Activated gamma-delta T cell treated with anti-CD3 and anti-CD28 coated beads, Interleukin-2, amount 50 U/mL, for 16 hours (primary cell): ENCODE measurements at regions not wholly inside any gene's neighbourhood (a gene's known extent, or its start where the extent isn't known, plus 50 kb on each side); places are given as distances from the start of the nearest gene placed in this dataset.
A peak's percentile ranks its signal among the peaks of the same experiment; 100 is the strongest.
"Not testable (repeated sequence)": the region's sequence is repeated elsewhere in the genome, so short reads cannot be mapped to it uniquely, and the experiment has no call there.

Source experiments
- DNase-seq: peaks from one replicate; pipeline ENCODE4 v3.0.0-alpha.2; 2020; ENCODE audit warnings: low read depth

DNA sequence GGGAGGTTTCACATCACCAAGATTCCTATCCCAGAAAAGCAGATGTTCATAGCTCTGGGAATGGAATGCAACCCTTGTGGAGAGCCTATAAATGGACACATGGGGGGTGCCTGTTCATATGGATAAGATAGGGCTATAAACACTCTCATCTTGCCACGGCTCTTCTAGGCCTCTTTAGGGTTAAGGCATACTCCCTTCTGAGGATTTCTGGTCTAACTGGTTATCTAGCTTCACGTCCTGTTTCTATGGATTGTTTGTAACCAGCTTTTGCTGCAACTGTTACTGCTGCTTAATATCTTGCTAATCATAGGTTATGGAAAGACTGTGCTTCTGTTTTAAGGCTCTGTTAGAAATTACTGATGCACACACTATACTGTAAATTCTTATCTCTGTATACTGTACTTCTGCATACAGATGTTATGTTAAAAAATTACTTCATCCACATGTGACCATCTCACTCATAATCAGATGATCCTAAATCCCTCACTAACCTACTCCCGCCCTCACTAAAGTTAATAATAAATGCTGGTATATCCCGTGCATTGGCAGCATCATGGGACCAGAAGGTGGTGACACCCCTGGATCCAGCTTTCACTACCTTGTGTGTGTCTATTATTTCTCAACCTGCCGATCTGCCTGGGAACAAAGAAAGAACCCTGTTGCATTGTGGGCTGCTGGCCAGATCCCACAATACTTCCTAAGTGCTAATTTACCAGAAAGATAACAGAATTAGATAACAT is 68.7 kb downstream of the PRKAB2 start:
- not testable (repeated sequence) for DNase-seq

DNA sequence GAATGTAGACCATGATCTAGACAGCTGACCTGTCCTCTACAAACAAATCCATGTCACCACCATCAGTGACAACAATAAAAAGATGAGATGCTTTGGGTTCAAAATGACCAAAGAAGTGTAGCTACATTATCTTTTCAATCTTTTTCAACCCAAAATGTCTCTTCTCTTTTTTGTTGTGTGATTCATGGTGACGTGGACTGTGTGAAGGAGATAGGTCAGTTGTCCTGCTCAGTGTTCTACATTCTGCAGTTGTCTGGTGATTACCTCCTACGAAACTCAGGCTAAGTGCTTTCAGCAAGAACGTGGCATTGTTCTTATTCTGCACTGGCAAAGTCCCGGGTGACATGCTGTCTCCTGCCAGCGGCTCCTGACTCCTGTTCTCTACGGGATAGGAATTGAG is 73.1 kb downstream of the PRKAB2 start:
- no peak for DNase-seq

DNA sequence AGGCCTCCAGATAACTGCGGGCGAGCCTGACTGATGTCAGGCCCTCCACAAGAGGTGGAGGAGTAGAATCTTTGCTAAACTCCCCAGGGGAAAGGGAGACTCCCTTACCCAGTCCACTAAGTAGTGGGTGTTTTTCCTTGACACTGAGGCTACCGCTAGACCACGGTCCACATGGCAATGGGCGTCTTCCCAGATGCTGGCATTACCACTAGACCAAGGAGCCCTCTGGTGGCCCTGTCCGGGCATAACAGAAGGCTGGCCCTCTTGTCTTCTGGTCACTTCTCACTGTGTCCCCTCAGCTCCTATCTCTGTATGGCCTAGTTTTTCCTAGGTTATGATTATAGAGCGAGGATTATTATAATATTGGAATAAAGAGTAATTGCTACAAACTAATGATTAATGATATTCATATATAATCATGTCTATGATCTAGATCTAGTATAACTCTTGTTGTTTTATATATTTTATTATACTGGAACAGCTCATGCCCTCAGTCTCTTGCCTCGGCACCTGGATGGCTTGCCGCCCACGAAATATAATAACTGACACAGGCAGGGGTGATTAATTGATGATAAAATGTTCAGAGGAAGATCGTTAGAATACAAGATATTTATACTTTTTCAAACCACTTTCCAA is 73.8 kb downstream of the PRKAB2 start:
- DNase-seq = not testable (repeated sequence)

DNA sequence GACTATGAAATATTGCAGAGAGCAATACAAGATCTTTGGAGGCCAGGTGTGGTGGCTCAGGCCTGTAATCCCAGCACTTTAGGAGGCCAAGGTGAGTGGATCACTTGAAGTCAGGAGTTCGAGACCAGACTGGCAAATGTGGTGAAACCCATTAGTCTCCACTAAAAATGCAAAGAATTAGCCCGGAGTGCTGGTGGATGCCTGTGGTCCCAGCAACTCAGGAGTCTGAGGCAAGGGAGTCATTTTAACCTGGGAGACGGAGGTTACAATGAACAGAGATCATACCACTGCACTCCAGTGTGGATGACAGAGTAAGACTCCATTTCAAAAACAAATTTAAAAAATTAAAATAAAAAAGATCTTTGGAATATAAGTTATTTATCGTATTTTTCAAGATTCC is 76.6 kb downstream of the PRKAB2 start:
- DNase-seq = no peak

DNA sequence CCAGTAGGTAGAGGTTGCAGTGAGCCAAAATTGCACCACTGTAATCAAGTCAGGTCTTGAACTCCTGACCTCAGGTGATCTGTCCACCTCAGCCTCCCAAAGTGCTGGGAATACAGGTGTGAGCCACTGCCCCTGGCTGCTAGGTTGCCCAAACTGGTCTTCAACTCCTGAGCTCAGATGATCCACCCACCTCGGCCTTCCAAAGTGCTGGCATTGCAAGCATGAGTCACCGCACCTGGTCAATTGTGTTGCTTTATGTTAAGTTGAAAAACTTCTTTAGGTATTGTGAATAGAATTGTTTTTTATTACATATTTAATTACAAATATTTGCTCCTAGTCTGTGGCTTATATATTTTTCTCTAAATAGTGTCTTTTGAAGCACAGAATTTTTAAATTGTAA is 80.5 kb downstream of the PRKAB2 start:
- DNase-seq = no peak

DNA sequence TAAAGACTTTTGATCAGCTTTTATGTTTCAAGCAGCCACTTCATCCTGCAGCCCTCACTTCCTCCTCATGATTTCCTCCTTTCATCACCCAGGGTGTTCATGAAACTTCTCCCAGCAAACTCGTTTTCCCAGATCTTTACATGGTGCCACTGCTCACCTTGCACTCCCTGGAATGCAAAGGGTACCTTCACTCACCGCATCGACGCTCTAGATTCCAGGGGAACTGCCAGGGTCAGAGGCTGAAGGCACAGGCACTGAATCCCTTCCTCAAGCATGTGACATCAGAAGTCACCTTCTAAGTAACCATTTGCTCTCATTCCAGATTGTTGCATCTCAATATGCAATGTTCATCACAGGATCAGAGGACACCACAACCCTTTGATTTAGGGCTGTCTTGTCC is 82.8 kb downstream of the PRKAB2 start:
- no peak for DNase-seq

DNA sequence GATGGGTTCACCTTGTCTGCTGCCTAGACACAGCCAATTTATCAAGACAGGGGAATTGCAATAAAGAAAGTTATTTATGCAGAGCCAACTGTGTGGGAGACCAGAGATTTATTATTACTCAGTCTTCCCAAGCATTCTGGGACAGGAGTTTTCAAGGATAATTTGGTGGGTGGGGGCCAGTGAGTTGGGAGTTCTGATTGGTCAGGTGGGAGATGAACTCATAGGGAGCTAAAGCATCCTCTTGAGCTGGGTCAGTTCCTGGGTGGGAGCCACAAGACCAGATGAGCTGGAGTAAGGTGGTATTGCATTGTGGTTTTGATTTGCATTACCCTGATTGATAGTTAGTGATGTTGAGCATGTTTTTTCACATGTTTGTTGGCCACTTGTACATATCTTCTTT is 86.1 kb downstream of the PRKAB2 start:
- DNase-seq = no peak

DNA sequence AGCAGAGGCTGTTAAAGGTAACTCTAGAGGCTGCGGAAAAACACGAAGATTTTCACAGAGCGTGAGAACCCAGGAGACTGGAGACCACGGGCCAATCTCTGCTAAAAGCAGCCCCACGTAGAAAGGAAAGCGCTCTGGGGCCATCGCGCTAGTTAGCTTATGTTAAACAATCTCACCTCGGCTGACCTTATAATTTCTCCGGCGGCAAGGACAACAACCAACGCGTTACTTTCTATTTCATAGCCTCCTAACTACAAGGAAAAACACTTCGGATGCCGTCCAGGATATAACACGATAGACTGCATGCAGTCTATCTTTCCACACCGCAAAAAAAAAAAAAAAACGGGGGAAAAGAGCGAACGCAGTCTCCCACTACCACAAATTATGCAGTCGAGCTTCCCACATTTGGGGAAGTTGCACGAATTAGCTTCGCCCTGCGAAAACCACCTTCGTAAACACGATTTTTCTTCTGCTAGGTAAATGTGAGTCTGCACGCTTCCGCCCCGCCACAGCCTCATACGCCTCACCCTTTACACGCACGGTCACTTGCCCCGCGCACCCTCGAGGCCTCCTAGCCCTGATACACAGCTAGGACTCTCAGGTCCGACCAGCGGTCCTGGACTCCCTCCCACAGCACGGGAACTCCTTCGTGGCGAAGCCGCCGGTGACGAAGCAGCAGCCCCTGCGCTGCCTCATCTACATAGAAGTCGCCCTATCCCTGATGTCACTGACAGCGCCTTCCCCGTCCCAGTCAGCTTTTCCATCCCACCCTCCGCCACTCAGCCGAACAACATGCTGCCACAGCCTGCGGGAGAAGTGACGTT is 87.8 kb downstream of the PRKAB2 start:
- DNase-seq = peak; percentile 52

DNA sequence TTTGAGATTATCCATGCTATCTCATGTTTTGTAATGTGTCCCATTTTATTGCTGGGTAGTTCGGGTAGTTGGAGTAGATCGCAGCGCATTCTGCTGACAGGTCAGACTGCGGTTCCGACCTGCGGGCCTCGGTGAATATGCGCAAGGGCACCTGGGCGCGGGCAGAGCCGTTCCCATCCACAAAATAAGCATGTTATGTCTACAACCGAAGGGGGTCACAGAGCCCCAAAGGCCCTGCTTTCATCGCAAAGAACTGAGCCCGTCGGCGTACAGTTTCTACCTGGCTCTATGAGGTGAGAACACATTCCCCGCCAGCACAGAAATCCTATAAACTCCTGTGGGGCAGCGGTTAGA is 88.4 kb downstream of the PRKAB2 start:
- DNase-seq = no peak

DNA sequence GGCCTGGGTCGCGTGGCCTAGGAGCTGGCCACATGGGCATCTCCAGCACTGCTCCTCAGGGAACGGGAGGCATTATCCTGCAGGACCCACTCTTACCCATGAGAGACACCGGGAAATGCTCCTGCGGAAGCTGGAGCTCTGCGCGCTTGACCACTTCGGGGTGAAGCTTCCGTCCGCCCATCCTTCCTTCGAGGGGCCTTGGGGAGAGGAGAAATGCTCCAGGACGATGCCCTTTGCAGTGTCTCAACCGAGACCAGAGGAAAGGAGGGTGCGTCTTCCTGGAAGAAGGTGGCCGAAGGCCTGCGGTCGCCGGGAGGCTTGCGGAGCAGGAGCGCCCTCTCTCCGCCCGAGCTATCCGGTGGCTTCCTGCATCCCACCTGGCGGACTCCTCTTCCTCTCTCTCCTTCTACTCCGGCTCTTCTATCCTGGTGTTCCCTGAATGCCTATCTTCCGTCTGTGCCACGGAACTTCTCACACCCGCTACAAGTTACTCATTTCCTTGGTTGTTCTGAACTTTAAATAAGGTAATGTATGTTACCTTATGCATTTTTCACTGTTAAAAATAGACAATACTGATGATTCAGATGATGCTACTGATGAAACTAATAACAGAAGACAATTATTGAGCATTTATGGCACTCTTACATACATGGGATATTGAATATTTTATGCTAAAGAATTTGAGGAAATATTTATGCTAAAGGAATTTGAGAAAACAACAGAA is 91.4 kb downstream of the PRKAB2 start:
- DNase-seq = no peak

DNA sequence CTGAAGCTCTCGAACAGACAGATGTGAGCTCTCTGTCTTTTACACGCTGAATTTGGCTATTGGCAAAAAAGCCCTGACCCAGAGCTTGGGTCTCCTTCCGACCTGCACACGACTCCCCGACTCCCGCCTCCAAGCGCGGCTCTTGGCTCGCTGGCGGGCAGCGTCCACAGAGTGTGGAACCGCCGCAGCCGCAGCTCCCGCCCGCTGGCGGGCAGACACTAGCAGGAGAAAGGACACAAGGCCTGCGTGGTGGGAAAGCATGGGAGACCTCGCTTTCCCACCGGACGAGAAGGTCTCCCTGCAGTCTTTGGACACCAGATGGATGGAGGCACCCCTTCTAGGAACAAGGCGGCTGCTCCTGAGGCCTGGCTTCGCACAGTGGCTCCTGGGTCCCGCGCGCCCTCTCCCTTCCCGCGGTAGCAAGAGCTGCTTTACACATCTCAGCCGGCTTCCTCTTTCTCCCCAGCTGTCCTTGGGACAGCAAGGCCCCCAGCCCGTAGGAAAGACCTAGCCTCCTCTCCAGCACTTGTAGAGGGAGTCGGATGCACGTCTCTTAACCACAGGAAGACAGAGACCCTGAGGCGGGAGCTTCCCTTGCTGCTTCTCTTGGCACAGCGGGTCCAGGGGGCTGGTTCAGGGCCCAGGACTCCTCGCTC is 92.1 kb downstream of the PRKAB2 start:
- DNase-seq = no peak

DNA sequence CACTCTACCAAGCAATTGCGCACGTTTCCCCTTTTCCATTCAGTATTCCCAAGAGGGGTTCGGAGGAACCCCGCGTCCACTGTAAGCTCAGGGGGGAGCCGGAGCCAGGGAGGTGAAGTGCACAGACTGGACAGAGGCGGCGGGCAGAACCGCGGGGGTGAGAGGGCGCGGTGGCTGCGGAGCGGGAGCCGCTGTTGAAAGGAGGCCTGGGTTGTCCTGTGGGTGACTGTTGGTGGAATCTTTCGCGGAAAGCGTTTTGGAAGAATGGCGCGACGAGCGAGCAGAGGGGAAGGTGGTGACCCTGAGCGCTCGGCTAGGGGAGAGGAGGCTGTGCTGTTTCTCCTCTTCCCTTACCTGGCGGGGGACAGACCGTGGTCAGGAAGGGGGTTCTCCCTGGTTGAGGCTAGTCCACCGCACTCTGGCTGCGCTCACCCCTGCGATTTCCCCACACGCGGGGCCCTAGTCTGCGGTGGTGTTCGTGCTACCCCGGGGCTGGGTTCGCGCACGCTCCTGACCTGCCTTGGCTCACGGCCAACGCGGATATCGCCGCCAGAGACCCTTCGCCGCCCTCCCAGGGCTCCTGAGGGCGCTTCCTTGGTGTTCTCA is 92.8 kb downstream of the PRKAB2 start:
- no peak for DNase-seq

DNA sequence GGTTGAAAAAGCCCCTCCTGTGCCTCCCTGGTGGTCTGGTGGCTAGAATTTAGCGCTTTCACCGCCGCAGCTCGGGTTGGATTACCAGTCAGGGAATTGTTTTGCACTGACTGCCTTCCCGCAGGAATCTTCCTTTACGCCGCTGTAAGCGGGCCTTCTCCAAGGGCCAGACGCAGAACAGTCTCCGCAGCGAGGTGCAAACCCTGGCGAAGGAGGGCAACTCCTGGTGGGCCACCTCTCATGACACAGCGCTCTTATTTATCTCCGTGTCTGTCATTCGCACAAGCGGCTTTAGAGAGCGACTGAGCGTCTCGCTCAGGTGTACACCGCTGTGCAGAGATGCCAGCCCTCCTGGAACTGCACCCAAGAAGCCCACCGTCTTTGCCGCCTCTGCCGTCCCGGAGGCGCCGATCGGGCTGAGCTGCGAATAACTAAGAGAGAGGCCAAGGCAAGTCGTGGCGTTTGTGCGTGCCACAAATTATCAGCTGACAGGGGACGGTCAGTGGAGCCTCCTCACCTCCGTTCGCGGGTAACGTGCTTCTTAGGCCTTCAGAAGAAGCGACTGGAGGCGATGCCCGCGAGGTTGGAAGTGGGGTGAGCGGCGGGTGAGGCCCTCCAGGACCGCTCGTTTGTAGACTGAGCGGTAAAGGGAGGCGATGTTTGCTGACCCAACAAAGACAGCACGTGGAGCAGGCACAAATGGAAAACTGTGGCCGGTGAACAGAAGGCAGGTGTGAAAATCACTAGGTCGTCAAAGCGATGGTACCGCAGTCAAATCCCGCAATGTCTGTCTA is 93.5 kb downstream of the PRKAB2 start:
- no peak for DNase-seq

DNA sequence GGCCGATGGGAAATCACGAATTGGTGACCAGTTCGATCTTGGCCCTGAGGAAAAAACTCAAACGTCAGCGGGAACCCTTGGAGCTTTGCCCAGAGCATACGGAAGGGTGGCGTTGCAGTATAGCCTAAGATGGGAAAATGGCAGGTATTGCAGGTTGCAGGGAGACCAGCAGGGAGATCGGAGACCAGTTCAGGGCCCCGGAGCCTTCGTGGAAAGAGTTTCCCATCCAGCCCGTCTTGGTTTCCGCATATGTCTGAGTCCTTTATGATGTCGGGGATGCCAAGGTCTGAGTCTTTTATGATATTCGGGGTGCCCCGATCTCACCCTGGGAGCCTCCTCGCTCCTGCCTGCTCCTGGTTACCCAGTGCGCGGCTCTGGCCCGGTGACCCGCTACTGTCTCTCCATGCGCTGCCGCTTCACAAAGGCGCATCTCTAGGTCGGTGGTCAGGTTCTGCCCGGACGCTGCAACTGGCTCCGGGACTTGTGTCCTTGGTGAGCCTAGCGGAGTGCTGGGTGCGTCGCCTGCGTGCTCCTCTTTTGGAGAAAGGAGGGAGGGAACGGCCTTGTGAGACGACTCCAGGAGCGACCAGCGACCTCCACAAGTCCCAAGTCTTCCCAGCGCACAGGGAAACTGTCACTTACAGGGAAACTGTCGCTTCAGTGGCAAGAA is 94.2 kb downstream of the PRKAB2 start:
- no peak for DNase-seq

DNA sequence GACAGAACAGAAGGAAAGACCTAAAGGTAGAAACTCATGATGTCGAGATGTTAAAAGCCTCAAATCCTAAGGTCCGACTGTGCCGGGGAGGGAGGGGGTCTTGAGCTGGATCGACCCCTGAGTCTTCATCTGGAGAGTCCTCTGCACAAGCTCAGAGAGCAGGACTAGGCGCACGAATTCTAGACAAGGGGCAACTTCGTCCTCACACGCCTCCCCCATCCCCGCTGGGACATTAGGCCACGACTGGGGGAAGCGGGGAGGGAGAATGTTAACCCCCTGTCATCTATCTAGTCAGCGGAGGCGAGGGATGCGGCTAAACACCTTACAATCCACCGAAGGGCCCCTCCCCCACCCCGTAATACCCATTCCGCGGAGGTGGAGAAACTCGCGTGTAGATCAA is 94.7 kb downstream of the PRKAB2 start:
- no peak for DNase-seq

DNA sequence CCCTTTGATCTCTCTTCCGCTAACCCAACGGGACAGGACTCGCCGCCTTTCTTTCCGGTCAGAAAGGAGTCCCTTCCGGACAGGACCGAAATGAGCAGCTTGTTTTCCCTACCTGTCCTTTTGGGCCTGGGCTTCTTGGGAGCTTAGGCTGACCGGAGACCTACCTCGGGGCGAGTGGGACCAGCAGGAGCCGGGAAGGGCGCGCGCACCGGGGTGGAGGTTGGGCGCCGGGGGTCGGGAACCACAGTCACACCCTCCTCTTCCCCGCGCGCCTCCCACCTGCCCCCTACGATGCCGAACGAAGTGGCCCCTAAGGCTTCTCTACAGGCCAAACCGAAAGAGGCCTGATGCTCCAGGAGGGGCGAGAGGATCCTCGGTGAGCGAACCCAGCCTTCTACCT is 95.2 kb downstream of the PRKAB2 start:
- no peak for DNase-seq

DNA sequence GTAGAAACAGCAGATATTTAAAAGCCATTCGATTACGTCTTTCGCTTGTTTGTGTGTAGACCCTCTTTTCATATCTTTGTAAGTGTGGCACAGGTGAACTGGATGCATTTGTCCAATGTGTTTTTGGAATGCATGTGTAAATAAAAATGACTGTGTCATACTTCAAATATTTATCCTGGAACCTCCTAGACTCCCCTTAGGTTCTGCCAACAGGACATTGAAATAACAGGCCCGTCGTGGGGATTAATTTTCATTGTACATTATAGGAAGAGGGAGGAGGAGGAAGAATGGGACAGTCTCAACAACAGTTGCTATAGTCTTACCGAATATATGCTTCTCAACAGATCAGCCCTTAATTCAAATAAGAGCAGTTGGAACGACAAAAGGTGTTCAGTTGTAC is 95.8 kb downstream of the PRKAB2 start:
- DNase-seq = no peak

DNA sequence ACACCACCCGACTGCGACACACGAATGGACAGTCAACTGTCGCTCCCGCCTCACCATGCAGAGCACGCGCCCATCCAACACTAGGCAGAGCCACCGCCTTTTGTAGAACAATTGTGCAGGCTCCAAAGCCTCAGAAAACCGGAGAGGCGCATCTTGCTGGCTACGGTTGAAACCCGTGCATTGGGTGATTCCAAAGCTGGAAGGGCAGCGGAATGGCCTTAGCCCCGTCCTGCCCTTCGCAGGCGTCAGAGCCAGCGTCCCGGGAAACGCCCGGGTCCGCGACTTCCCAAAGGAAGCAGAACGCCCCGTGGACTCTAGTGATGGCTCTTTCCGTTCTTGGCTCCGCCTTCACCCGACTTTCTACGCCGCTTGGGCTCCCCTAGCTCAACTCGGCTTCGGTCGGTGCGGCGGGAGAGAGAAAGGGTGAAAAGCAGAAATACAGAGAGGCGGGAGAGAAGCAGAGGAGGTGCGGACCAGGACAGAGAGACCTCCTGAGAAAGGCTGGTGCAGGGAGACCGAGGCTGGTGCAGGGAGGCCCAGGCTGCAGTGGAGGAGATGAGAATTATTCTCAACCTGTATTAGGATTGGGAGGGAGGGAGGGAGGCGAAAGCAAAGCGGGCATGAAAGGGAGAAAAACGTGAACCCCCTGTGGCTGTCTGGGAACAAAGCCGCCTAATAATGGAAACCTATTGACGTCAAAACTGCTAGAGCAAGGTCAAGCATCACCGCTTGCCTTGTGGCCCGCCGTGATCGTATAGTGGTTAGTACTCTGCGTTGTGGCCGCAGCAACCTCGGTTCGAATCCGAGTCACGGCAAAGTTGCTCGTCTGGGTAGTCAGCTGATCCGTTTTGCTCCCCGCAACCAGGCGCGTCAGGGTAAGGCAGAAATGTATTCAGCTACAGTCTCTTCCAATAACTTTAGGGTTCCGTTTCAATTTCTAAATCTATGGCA is 99.5 kb downstream of the PRKAB2 start:
- DNase-seq = no peak

DNA sequence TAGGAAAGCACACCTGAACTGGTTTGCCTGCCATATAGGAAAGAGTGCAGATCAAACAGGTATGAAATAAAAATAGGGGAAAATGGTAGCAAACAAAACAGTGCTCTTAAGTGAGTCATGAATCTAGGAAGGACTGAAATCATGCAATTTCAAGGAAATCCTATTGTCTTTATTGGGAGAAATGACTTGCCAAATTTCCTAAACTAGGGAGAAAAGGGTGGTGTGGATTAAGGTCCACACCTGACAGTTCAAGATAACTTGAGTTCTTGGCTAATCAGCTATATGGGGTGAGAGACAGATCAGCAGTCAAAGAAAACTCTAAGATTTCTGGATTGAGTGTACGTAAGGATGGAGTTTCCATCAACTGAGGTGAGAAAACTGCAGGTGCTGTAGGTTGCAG is 101.1 kb downstream of the PRKAB2 start:
- no peak for DNase-seq
